ENCODE measurements at regions not wholly inside any gene's neighbourhood (a gene's known extent, or its start where the extent isn't known, plus 50 kb on each side); places are given as distances from the start of the nearest gene placed in this dataset.

DNA sequence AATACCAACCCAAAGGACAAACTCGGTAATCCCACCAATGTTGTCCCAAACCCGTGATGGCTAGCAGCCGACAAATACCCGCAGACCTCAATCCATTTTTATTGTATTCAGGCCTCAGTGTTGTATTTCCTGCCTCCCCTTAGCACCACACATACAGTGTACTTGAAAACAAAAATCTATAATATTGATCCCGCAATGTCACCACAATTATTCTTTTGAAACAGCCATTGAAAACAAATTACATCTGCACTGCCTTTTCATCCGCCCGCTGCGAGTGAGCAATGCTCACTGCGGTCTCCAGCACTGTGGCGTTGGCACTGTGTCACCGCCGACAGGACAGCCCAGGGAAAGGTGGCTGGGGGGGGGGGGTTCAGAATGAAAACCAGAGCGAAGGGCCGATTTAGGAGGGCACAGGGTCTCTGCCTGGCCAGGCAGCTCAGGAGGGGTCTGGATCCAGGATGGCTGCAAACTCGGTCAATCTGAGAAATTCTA is 385.8 kb upstream of the ZNF507 start:
- no peak overlapping the region for H3K4me3 ChIP-seq (ENCODE audit: control insufficient read depth, low read depth, low read length)
- TF ChIP-seq, protein P1, sequence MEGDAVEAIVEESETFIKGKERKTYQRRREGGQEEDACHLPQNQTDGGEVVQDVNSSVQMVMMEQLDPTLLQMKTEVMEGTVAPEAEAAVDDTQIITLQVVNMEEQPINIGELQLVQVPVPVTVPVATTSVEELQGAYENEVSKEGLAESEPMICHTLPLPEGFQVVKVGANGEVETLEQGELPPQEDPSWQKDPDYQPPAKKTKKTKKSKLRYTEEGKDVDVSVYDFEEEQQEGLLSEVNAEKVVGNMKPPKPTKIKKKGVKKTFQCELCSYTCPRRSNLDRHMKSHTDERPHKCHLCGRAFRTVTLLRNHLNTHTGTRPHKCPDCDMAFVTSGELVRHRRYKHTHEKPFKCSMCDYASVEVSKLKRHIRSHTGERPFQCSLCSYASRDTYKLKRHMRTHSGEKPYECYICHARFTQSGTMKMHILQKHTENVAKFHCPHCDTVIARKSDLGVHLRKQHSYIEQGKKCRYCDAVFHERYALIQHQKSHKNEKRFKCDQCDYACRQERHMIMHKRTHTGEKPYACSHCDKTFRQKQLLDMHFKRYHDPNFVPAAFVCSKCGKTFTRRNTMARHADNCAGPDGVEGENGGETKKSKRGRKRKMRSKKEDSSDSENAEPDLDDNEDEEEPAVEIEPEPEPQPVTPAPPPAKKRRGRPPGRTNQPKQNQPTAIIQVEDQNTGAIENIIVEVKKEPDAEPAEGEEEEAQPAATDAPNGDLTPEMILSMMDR (conservative IDR thresholded peaks at IDR 0.05; ENCODE audit: control insufficient read depth, insufficient read depth, low read depth, low read length), result no peak
- no peak for DNase-seq (ENCODE audit: low read depth)

DNA sequence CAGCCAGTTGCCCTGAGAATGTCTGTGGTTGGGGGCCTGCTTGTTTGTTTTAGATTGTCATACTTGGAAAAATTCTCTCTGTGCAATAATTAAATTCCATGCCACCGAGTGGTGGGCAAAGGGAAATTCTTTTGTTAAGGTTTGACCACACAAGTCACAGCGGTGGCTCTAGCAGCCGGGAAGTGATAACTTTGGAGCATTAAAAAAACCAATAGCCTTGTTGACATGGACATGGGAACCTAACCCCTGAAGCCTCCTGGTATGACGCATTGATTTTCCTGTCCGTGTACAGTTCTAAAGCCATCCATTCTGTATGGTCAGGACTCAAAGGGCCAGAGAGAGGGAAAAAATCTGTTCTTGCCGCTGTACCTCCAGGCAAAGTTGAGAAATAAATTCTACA is 384.9 kb upstream of the ZNF507 start:
- no peak overlapping the region for H3K4me3 ChIP-seq (ENCODE audit: control insufficient read depth, low read depth, low read length)
- TF ChIP-seq, protein P1 (conservative IDR thresholded peaks at IDR 0.05; ENCODE audit: control insufficient read depth, insufficient read depth, low read depth, low read length), result no peak
- no peak for DNase-seq (ENCODE audit: low read depth)

DNA sequence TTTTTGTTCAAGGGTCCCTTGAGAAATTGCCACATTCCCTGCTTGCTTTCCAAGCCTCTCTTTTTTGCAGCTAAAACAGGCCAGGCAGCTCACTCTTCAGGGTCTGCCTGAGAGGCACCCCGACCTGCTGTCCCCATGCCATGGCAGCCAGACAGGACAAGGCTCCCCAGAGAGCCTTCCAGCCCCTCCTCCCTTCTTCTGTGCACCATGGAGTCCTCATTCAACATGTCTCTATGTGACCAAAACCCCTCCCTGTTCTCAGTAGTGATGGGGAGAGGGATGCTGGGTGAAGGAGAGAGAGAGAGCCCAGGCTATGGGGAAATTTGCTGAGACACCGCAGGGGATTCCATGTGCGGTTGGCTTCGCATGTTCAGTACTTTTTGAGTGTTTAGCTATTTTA is 384.2 kb upstream of the ZNF507 start:
- TF ChIP-seq, protein P1 (conservative IDR thresholded peaks at IDR 0.05; ENCODE audit: control insufficient read depth, insufficient read depth, low read depth, low read length), result no peak
- H3K4me3 ChIP-seq (ENCODE audit: control insufficient read depth, low read depth, low read length), result no peak overlapping the region
- no peak for DNase-seq (ENCODE audit: low read depth)

DNA sequence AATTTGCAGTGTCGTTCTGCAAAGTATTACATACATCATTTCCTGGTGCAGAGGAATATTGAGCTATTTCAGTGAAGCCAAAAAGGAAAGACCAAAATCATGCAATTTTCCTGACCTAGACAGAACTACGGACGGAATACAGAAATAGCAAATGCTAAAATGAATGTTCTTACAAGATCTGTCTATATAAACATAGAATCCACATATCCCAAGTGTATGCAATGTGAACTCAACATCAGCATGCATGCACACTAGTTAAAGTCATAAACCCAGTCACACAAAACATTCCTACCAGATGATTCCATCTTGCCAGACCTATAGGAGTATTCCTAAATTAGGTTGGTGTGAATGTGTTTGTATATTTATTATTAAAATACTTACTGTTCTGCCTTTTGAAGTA is 383.7 kb upstream of the ZNF507 start:
- DNase-seq (ENCODE audit: low read depth), result no peak
- TF ChIP-seq, protein P1 (conservative IDR thresholded peaks at IDR 0.05; ENCODE audit: control insufficient read depth, insufficient read depth, low read depth, low read length), result no peak
- no peak overlapping the region for H3K4me3 ChIP-seq (ENCODE audit: control insufficient read depth, low read depth, low read length)

DNA sequence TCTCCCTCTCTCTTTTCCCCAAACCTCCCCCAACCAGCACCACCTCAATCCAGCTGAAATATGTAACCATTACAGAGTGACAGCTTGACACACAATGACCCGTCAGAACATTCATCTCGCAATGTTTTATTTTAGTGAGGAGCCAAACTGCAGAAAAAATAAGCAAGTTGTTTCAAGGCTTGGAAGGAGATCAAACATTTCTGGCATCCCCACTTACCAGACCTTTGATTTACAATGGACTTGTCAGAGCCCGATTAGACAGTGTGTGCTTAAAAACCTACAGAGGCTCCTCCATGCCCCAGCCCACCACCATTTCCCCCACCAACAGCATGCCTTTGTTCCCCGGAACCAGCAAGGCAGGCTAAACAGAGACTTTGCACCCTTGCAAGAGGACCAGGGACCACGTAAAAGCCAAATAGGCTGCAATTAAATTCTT is 382.8 kb upstream of the ZNF507 start:
- no peak for DNase-seq (ENCODE audit: low read depth)
- no peak overlapping the region for H3K4me3 ChIP-seq (ENCODE audit: control insufficient read depth, low read depth, low read length)
- TF ChIP-seq, protein P1 (conservative IDR thresholded peaks at IDR 0.05; ENCODE audit: control insufficient read depth, insufficient read depth, low read depth, low read length), result no peak

DNA sequence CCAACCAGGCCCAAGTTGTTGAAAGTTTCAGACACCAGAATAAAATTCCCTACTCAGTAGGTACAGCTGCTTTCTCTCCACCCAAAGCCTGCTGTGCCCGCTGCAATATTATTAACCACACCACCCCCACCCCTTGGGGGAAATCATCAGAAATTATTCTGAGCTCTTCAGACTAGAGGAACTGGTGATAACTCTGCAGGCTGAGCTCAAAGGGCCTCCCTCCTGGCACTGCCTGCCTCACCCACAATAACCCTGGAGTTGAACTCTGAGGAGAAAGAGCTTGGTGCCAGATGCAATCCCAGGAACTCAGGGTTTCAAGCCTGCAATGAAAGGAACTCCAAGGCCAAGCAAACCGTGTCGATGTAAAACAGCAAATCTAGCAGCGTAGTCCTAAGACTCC is 381.7 kb upstream of the ZNF507 start:
- DNase-seq (ENCODE audit: low read depth), result no peak
- TF ChIP-seq, protein P1 (conservative IDR thresholded peaks at IDR 0.05; ENCODE audit: control insufficient read depth, insufficient read depth, low read depth, low read length), result no peak
- H3K4me3 ChIP-seq (ENCODE audit: control insufficient read depth, low read depth, low read length), result no peak overlapping the region

DNA sequence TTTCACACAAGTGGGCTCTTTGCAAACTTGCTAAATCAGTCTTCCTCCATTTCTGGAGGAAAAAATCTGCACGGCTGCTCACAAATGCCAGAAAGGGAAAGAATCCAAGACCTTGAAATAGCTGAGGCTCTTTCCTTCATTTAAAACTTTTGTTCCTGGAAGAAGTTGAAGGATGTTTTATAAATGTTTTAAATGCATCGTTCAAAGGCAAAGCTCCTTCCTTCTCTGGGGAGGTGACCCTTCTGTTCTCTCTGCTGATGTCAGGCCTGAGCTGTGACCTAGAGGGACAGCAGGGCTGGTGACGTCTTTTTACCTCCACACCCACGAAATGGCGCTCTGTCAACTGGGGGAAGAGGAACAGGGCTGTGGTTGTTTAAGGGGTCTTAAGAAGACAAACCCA is 376.4 kb upstream of the ZNF507 start:
- no peak for DNase-seq (ENCODE audit: low read depth)
- TF ChIP-seq, protein P1 (conservative IDR thresholded peaks at IDR 0.05; ENCODE audit: control insufficient read depth, insufficient read depth, low read depth, low read length), result no peak
- no peak overlapping the region for H3K4me3 ChIP-seq (ENCODE audit: control insufficient read depth, low read depth, low read length)

All from fibroblast of mammary gland (primary cell).